IMR-90 (cell line): ENCODE measurements at regions not wholly inside any gene's neighbourhood (a gene's known extent, or its start where the extent isn't known, plus 50 kb on each side); places are given as distances from the start of the nearest gene placed in this dataset.

Experiments
- ATAC-seq: fragments of 200-7000 bp; cut with Tn5 transposase; 2 replicates; pipeline ENCODE4 v1.9.1; 2020; ENCODE audit warnings: low read depth, mild to moderate bottlenecking, moderate library complexity
- BruUV-seq: library from RNA; stranded (reverse); fragments of 400-500 nt; replicated peaks from 2 replicates; lab custom pipeline; 2021; lab: Mats Ljungman, UMichigan
- CTCF ChIA-PET: fragments of 300-600 bp; formaldehyde crosslinking; extraction: SDS; loops from one replicate; lab custom pipeline; 2021; ENCODE audit warnings: antibody characterized with exemption; lab: Yijun Ruan, JAX
- POLR2A ChIA-PET: fragments of 300-600 bp; sonication (Branson Sonifier 250); formaldehyde crosslinking; loops from one replicate; lab custom pipeline; 2022; ENCODE audit warnings: antibody characterized with exemption; ENCODE audit not compliant: unreplicated experiment; lab: Charles Lee
- DNase-seq: peaks from one replicate; pipeline ENCODE4 v3.0.0; 2013
- H2AFZ ChIP-seq: replicated peaks from 2 replicates; pipeline ENCODE3; 2013; ENCODE audit warnings: low read length, mild to moderate bottlenecking; ENCODE audit not compliant: poor library complexity
- H2AK5ac ChIP-seq: 2 replicates; pipeline ENCODE4 v1.6.1; 2013; ENCODE audit warnings: low read depth, low read length, inconsistent platforms
- H2AK9ac ChIP-seq: replicated peaks from 2 replicates; pipeline ENCODE3; 2013; ENCODE audit warnings: mild to moderate bottlenecking, low read depth, low read length, moderate library complexity; ENCODE audit not compliant: poor library complexity
- H2BK120ac ChIP-seq: 2 replicates; pipeline ENCODE4 v1.6.1; 2013; ENCODE audit warnings: low read depth, low read length, inconsistent platforms
- H2BK15ac ChIP-seq: 3 replicates; pipeline ENCODE4 v1.6.1; 2013; ENCODE audit warnings: low read depth, low read length, inconsistent platforms
- H2BK20ac ChIP-seq: 2 replicates; pipeline ENCODE4 v1.6.1; 2013; ENCODE audit warnings: low read depth, mild to moderate bottlenecking, inconsistent platforms, low read length, moderate library complexity
- H2BK5ac ChIP-seq: 2 replicates; pipeline ENCODE4 v1.6.1; 2013; ENCODE audit warnings: mild to moderate bottlenecking, low read depth, low read length, inconsistent platforms; ENCODE audit not compliant: poor library complexity, severe bottlenecking
- H3K14ac ChIP-seq: replicated peaks from 2 replicates; pipeline ENCODE4 v1.6.1; 2013; ENCODE audit warnings: low read depth, low read length, inconsistent platforms
- H3K18ac ChIP-seq: 2 replicates; pipeline ENCODE4 v1.6.1; 2013; ENCODE audit warnings: low read depth, low read length, control low read depth
- H3K23ac ChIP-seq: 2 replicates; pipeline ENCODE4 v1.6.1; 2013; ENCODE audit warnings: low read depth, low read length, inconsistent platforms
- H3K27ac ChIP-seq: 2 replicates; pipeline ENCODE4 v1.5.1; 2013; ENCODE audit warnings: mild to moderate bottlenecking, control low read depth, low read length; ENCODE audit not compliant: insufficient read depth
- H3K27me3 ChIP-seq: 2 replicates; pipeline ENCODE4 v1.6.1; 2013; ENCODE audit warnings: low read length; ENCODE audit not compliant: control insufficient read depth, insufficient read depth
- H3K36me3 ChIP-seq: 2 replicates; pipeline ENCODE4 v1.6.1; 2013; ENCODE audit warnings: low read length, mixed read lengths; ENCODE audit not compliant: control insufficient read depth, insufficient read depth
- H3K4ac ChIP-seq: 2 replicates; pipeline ENCODE4 v1.6.1; 2013; ENCODE audit warnings: low read depth, low read length, inconsistent platforms
- H3K4me1 ChIP-seq: 2 replicates; pipeline ENCODE4 v1.6.1; 2013; ENCODE audit warnings: low read length, mixed read lengths; ENCODE audit not compliant: control insufficient read depth, insufficient read depth
- H3K4me2 ChIP-seq: 2 replicates; pipeline ENCODE4 v1.6.1; 2013; ENCODE audit warnings: low read depth, mild to moderate bottlenecking, control low read depth, low read length, moderate library complexity
- H3K4me3 ChIP-seq: 2 replicates; pipeline ENCODE4 v1.5.1; 2013; ENCODE audit warnings: low read depth, mild to moderate bottlenecking, control low read depth, low read length, moderate library complexity; ENCODE audit not compliant: insufficient read depth
- H3K56ac ChIP-seq: 2 replicates; pipeline ENCODE4 v1.6.1; 2013; ENCODE audit warnings: low read length, inconsistent platforms; ENCODE audit not compliant: insufficient read depth; ENCODE audit errors: extremely low read depth
- H3K79me1 ChIP-seq, 2 experiments: 2 replicates each; pipeline ENCODE4 v1.6.1; 2013; ENCODE audit warnings: low read length in 2 of 2, inconsistent platforms in 1 of 2, low read depth in 1 of 2
- H3K9ac ChIP-seq: 2 replicates; pipeline ENCODE4 v1.6.1; 2013; ENCODE audit warnings: low read depth, low read length, control low read depth
- H3K9me1 ChIP-seq: 2 replicates; pipeline ENCODE4 v1.6.1; 2013; ENCODE audit warnings: low read length, inconsistent platforms; ENCODE audit not compliant: insufficient read depth
- H3K9me3 ChIP-seq: 2 replicates; pipeline ENCODE4 v1.6.1; 2013; ENCODE audit warnings: low read length; ENCODE audit not compliant: control insufficient read depth, insufficient read depth
- H4K20me1 ChIP-seq: 2 replicates; pipeline ENCODE4 v1.6.1; 2013; ENCODE audit warnings: low read length, inconsistent platforms; ENCODE audit not compliant: insufficient read depth
- H4K5ac ChIP-seq: 2 replicates; pipeline ENCODE4 v1.6.1; 2013; ENCODE audit warnings: mild to moderate bottlenecking, low read depth, low read length, control low read depth
- H4K8ac ChIP-seq, 2 experiments: 2 replicates each; pipeline ENCODE4 v1.6.1; 2013; ENCODE audit warnings: low read depth in 2 of 2, low read length in 2 of 2, control low read depth in 1 of 2, inconsistent platforms in 1 of 2
- H4K91ac ChIP-seq: 2 replicates; pipeline ENCODE4 v1.6.1; 2013; ENCODE audit warnings: low read depth, low read length, inconsistent platforms; ENCODE audit not compliant: insufficient read depth
- CHD1 ChIP-seq: IDR thresholded peaks from 2 replicates; pipeline ENCODE4 v1.6.1; 2012; ENCODE audit warnings: low read depth, low read length, improper control_type of control experiment
- ELK1 ChIP-seq: fragments of 150-350 bp; IDR thresholded peaks from 2 replicates; pipeline ENCODE4 v1.6.1; 2016; ENCODE audit warnings: low read depth, mild to moderate bottlenecking, low read length, moderate library complexity, borderline replicate concordance
- RAD21 ChIP-seq: IDR thresholded peaks from 2 replicates; pipeline ENCODE4 v1.6.1; 2012; ENCODE audit warnings: low read length, improper control_type of control experiment
- RFX5 ChIP-seq: IDR thresholded peaks from 2 replicates; pipeline ENCODE4 v1.8.0; 2012; ENCODE audit warnings: low read depth, mild to moderate bottlenecking, low read length, moderate library complexity
- WGBS, 2 experiments: methylation state at CpG; one replicate each; pipeline versions ENCODE4 v1.1.5 to v1.1.7; 2013; ENCODE audit warnings: missing lambda C conversion rate in 2 of 2; ENCODE audit not compliant: insufficient read length in 1 of 2; ENCODE audit errors: extremely low coverage in 2 of 2; 5-methylcytosine and 5-hydroxymethylcytosine counted together
- dilution Hi-C: fragments of 300-500 bp; cut with HindIII; formaldehyde crosslinking; loops from one replicate; pipeline ENCODE4 v1.14.3; 2018; ENCODE audit warnings: low sequenced_read_pairs; ENCODE audit not compliant: unreplicated experiment
- in situ Hi-C: fragments of 300-500 bp; cut with MboI; formaldehyde crosslinking; loops from 3 replicates; pipeline ENCODE4 v1.14.3; 2019; ENCODE audit warnings: low sequenced_read_pairs, inconsistent platforms, mixed read lengths
- intact Hi-C: fragments of 100-400 bp; cut with micrococcal nuclease; formaldehyde crosslinking; loops from 2 replicates; pipeline ENCODE4 v1.10.0; 2022

- Histone ChIP-seq H2BK5ac (no peak overlapping the region), H3K9me1 (no peaks in the 10 kb centered on the region; the same call in 1 of the 2 replicates), H2AFZ (no peak overlapping the region), H3K9ac (no peak overlapping the region), H3K4me3 (no peak overlapping the region), H2AK9ac (no peak overlapping the region), H3K9me3 (no peaks in the 10 kb centered on the region), H3K4me1 (no peaks in the 10 kb centered on the region), H3K14ac (no peak overlapping the region), H3K79me1 (no peaks in the 10 kb centered on the region), H4K91ac (no peak overlapping the region), H4K20me1 (no peaks in the 10 kb centered on the region), H4K5ac (no peak overlapping the region), H3K36me3 (no peaks in the 10 kb centered on the region), H3K27me3 (no peaks in the 10 kb centered on the region), H3K4me2 (no peak overlapping the region), H3K23ac (no peak overlapping the region), H2BK20ac (no peak overlapping the region), H3K4ac (no peak overlapping the region), H2AK5ac (no peak overlapping the region), H3K18ac (no peak overlapping the region), H4K8ac (no peak overlapping the region), H3K56ac (no peak overlapping the region), H2BK120ac (no peak overlapping the region), H3K27ac (no peak overlapping the region), H2BK15ac (no peak overlapping the region)
- ATAC-seq (no peak), DNase-seq (no peak)
- dilution Hi-C loops (no loop called here), intact Hi-C loops (no loop called here), in situ Hi-C loops (no loop called here)
- WGBS, 2 experiments, result no CpG with 5 or more reads among the region's 1 CpG
- TF ChIP-seq ELK1 (no peak), RAD21 (no peak), RFX5 (no peak), CHD1 (no peak)
- no TSS peak for BruUV-seq
- CTCF ChIA-PET, result no interaction called here
- POLR2A ChIA-PET, result no interaction called here
These were observed 78.2 kb downstream of the HACD1 start for GRCh38 chr10:17538941-17539340.
